ENCODE measurements at regions not wholly inside any gene's neighbourhood (a gene's known extent, or its start where the extent isn't known, plus 50 kb on each side); places are given as distances from the start of the nearest gene placed in this dataset.

DNA sequence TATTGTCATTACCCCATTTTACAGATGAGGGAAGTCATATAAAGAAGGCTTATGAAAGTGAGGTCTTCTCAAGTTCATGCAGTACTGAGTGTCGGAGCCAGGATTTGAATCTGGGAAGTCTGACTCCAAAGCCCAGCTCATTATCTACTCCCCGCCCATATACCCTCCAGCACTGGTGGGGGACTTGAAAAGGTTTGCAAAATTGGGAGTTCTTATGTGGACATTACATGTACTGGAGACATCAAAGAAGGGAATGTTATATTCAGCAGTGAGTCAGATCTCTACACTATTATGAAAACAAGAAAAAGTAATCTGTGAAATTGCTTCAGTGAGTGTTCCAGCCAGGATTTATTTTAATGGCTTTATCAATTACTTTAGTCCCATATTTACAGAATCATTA, 185.2 kb upstream of the CADPS start:
- TF ChIP-seq POLR2A (IDR thresholded peaks at IDR 0.05; ENCODE audit: low read depth, low read length) (no peak), POLR2AphosphoS5 (IDR thresholded peaks at IDR 0.05; ENCODE audit: low read depth, low read length) (no peak), SPI1 (IDR thresholded peaks at IDR 0.05; ENCODE audit: low read depth, low read length) (no peak), PAX5 (IDR thresholded peaks at IDR 0.05; ENCODE audit: insufficient read depth, low read length, severe bottlenecking) (no peak), TAF1 (IDR thresholded peaks at IDR 0.05; ENCODE audit: low read depth, low read length) (no peak)
